ENCODE measurements at regions not wholly inside any gene's neighbourhood (a gene's known extent, or its start where the extent isn't known, plus 50 kb on each side); places are given as distances from the start of the nearest gene placed in this dataset.

DNA sequence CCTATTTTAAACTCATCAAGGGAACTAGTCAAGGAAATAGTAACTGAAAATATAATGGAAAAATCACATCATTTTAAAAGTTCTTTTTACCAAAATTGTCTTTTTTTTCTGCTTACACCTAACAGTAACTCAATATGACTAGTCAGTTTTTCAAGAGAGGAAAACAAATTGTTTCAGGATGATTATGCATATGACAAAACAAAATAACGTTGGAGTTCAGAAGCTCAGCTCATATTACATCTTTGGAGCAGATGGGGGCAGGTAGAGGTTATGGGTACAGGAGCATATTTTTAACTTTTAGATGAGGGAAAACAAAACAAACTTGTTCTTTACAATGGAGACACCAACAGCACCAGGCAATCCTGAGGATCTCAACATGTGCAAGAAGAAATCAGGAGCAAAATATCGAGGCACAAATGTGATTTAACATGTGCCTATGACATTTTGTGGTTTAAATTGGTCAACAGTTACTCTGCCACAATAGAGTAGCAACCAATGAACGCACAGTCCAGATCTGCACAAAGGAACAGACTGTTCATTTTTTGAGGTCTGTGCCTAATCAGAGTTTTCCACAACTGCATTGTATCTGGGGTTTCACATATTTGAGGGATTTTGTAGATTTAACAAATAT, 659.0 kb downstream of the ANXA1 start:
- TF ChIP-seq, protein P1, sequence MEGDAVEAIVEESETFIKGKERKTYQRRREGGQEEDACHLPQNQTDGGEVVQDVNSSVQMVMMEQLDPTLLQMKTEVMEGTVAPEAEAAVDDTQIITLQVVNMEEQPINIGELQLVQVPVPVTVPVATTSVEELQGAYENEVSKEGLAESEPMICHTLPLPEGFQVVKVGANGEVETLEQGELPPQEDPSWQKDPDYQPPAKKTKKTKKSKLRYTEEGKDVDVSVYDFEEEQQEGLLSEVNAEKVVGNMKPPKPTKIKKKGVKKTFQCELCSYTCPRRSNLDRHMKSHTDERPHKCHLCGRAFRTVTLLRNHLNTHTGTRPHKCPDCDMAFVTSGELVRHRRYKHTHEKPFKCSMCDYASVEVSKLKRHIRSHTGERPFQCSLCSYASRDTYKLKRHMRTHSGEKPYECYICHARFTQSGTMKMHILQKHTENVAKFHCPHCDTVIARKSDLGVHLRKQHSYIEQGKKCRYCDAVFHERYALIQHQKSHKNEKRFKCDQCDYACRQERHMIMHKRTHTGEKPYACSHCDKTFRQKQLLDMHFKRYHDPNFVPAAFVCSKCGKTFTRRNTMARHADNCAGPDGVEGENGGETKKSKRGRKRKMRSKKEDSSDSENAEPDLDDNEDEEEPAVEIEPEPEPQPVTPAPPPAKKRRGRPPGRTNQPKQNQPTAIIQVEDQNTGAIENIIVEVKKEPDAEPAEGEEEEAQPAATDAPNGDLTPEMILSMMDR (IDR thresholded peaks at IDR 0.05; ENCODE audit: low read depth, low read length, poor library complexity, severe bottlenecking): no peak
- TF ChIP-seq EZH2phosphoT487 (IDR thresholded peaks at IDR 0.05; ENCODE audit: borderline replicate concordance, low read length): no peak

Data from DOHH2 (cell line).